HepG2 (cell line): ENCODE measurements at regions not wholly inside any gene's neighbourhood (a gene's known extent, or its start where the extent isn't known, plus 50 kb on each side); places are given as distances from the start of the nearest gene placed in this dataset.

Experiments
- ATAC-seq: fragments of 200-7000 bp; cut with Tn5 transposase; 3 replicates; pipeline ENCODE4 v1.9.1; 2020; ENCODE audit warnings: mild to moderate bottlenecking, moderate library complexity
- BruUV-seq: library from RNA; stranded (reverse); fragments of 400-500 nt; replicated peaks from 2 replicates; lab custom pipeline; 2021; lab: Mats Ljungman, UMichigan
- CTCF ChIA-PET: fragments of 300-600 bp; formaldehyde crosslinking; extraction: SDS; loops from one replicate; lab custom pipeline; 2021; ENCODE audit warnings: low total read pairs, inconsistent platforms, low intra/inter-chr PET ratio; lab: Yijun Ruan, JAX
- POLR2A ChIA-PET: fragments of 350-600 bp; sonication (Branson Sonifier 250); formaldehyde crosslinking; loops from one replicate; lab custom pipeline; 2020; ENCODE audit warnings: antibody characterized with exemption, inconsistent platforms; lab: Yijun Ruan, JAX
- DNase-seq: peaks from one replicate; pipeline ENCODE4 v3.0.0-alpha.2; 2015; ENCODE audit warnings: low spot score
- FAIRE-seq: peaks from 3 replicates; lab custom pipeline; 2011; peaks lifted over from hg19 to GRCh38; lab: Jason Lieb, UNC
- H2AFZ ChIP-seq: one replicate; pipeline ENCODE4 v1.6.1; 2011; ENCODE audit warnings: low read length, inconsistent platforms
- H3K27ac ChIP-seq: fragments of 300-600 bp; 3 replicates; pipeline ENCODE4 v1.8.0; 2011; ENCODE audit warnings: mixed run types, mild to moderate bottlenecking, mixed read lengths, low read length, inconsistent platforms; ENCODE audit not compliant: insufficient read depth; ENCODE audit errors: extremely low read length
- H3K27me3 ChIP-seq, 2 experiments: fragments of 200-600 bp in 1 of 2; 2 replicates in 1 of 2; 3 replicates in 1 of 2; pipeline versions ENCODE4 v1.6.0 to v1.8.0; 2011; ENCODE audit warnings: low read length in 2 of 2, mild to moderate bottlenecking in 2 of 2, moderate library complexity in 2 of 2, inconsistent platforms in 1 of 2; ENCODE audit not compliant: insufficient read depth in 2 of 2, control insufficient read depth in 1 of 2
- H3K36me3 ChIP-seq, 2 experiments: fragments of 200-600 bp in 1 of 2; replicated peaks in 1 of 2; 2 replicates in 1 of 2; 3 replicates in 1 of 2; pipeline versions ENCODE4 v1.5.1 to v1.8.0; 2011; ENCODE audit warnings: low read length in 2 of 2, inconsistent platforms in 1 of 2; ENCODE audit not compliant: insufficient read depth in 2 of 2, control insufficient read depth in 1 of 2
- H3K4me1 ChIP-seq: 2 replicates; pipeline ENCODE4 v1.5.1; 2012; ENCODE audit warnings: low read length, inconsistent platforms; ENCODE audit not compliant: insufficient read depth
- H3K4me2 ChIP-seq: 2 replicates; pipeline ENCODE4 v1.6.0; 2011; ENCODE audit warnings: low read depth, low read length, inconsistent platforms
- H3K4me3 ChIP-seq, 3 experiments: fragments of 200-600 bp in 1 of 3; sonication (generic), shearing (Covaris generic) in 1 of 3; replicated peaks in 1 of 3; 2 replicates each; pipeline ENCODE4 v1.5.1; 2011 to 2016; ENCODE audit warnings: low read length in 3 of 3, inconsistent platforms in 2 of 3, low read depth in 2 of 3, mild to moderate bottlenecking in 2 of 3, control low read depth in 1 of 3, mixed read lengths in 1 of 3; ENCODE audit not compliant: insufficient read depth in 1 of 3
- H3K79me2 ChIP-seq: one replicate; pipeline ENCODE4 v1.6.1; 2011; ENCODE audit warnings: low read length, inconsistent platforms; ENCODE audit not compliant: insufficient read depth
- H3K9ac ChIP-seq: 2 replicates; pipeline ENCODE4 v1.6.0; 2011; ENCODE audit warnings: mild to moderate bottlenecking, low read depth, low read length, inconsistent platforms; ENCODE audit not compliant: insufficient read depth
- H3K9me3 ChIP-seq: 2 replicates; pipeline ENCODE4 v1.5.1; 2012; ENCODE audit warnings: mild to moderate bottlenecking, low read length
- H4K20me1 ChIP-seq: 2 replicates; pipeline ENCODE4 v1.6.0; 2011; ENCODE audit warnings: inconsistent platforms, mild to moderate bottlenecking, low read length, moderate library complexity; ENCODE audit not compliant: insufficient read depth
- BORCS8-MEF2B ChIP-seq: sonication (generic); formaldehyde crosslinking; IDR thresholded peaks from 2 replicates; pipeline ENCODE4 v1.8.0; 2022; ENCODE audit warnings: mild to moderate bottlenecking, missing genetic modification reagents
- CEBPZ ChIP-seq: IDR thresholded peaks from 2 replicates; pipeline ENCODE4 v1.6.1; 2012; ENCODE audit warnings: low read length, improper control_type of control experiment
- DMAP1 ChIP-seq: IDR thresholded peaks from 2 replicates; pipeline ENCODE4 v1.6.1; 2016
- GLMP ChIP-seq: sonication (generic); formaldehyde crosslinking; IDR thresholded peaks from 2 replicates; pipeline ENCODE4 v1.9.0; 2021; ENCODE audit warnings: missing genetic modification reagents, mild to moderate bottlenecking, borderline replicate concordance
- JARID2 ChIP-seq: sonication (generic); formaldehyde crosslinking; IDR thresholded peaks from 2 replicates; pipeline ENCODE4 v1.8.1; 2023; ENCODE audit warnings: missing genetic modification reagents, inconsistent platforms; ENCODE audit not compliant: insufficient replicate concordance
- KMT2B ChIP-seq: IDR thresholded peaks from 2 replicates; pipeline ENCODE4 v1.6.1; 2016; ENCODE audit warnings: missing genetic modification reagents, missing compliant biosample characterization
- SP4 ChIP-seq: sonication (generic); formaldehyde crosslinking; IDR thresholded peaks from 2 replicates; pipeline ENCODE4 v1.8.1; 2023; ENCODE audit warnings: mild to moderate bottlenecking, missing genetic modification reagents
- ZBTB40 ChIP-seq, 2 experiments: fragments of 450-650 bp in 1 of 2; sonication (generic) in 1 of 2; formaldehyde crosslinking in 1 of 2; IDR thresholded peaks; 2 replicates each; pipeline versions ENCODE4 v1.6.1 to v1.8.0; 2016 to 2022; ENCODE audit warnings: antibody characterized with exemption in 1 of 2, mild to moderate bottlenecking in 1 of 2, missing genetic modification reagents in 1 of 2
- ZNF782 ChIP-seq: sonication (generic); formaldehyde crosslinking; IDR thresholded peaks from 2 replicates; pipeline ENCODE4 v1.4.0; 2020; ENCODE audit warnings: missing genetic modification reagents, mild to moderate bottlenecking, borderline replicate concordance
- WGBS: methylation state at CpG from one replicate; pipeline ENCODE4 v1.1.6; 2017; ENCODE audit warnings: low lambda C conversion rate; 5-methylcytosine and 5-hydroxymethylcytosine counted together
- in situ Hi-C: cut with HindIII; loops from 2 replicates; pipeline ENCODE4 v1.10.0; 2017; ENCODE audit warnings: low pct_unique_long_range_greater_than_20kb; ENCODE audit not compliant: extremely low pct_ligation_motif_present
- intact Hi-C: fragments of 100-400 bp; cut with micrococcal nuclease; formaldehyde crosslinking; loops from one replicate; pipeline ENCODE4 v1.10.0; 2022; ENCODE audit not compliant: unreplicated experiment

GRCh38 chr13:79874396-79875360 is 393.7 kb downstream of the NDFIP2 start:
- Histone ChIP-seq H3K4me2 (no peak overlapping the region), H2AFZ (no peak overlapping the region), H3K27me3 (no peaks in the 10 kb centered on the region), H3K36me3 (no peaks in the 10 kb centered on the region), H3K79me2 (no peaks in the 10 kb centered on the region), H4K20me1 (no peaks in the 10 kb centered on the region), H3K27ac (no peak overlapping the region), H3K4me1 (peaks cover under 1% of the 10 kb centered on the region; the same call in 1 of the 2 replicates), H3K4me3 (no peak overlapping the region), H3K9me3 (peaks cover 25% of the 10 kb centered on the region; the same call in 1 of the 2 replicates), H3K9ac (no peak overlapping the region)
- FAIRE-seq (no peak), DNase-seq (no peak), ATAC-seq (no peak)
- in situ Hi-C loops (no loop called here), intact Hi-C loops (no loop called here)
- ChIA-PET POLR2A (no interaction called here), CTCF (no interaction called here)
- 49% methylated on average over 5 of the region's 5 CpGs for WGBS
- no TSS peak for BruUV-seq
- TF ChIP-seq CEBPZ (no peak), ZBTB40 (IDR thresholded peaks at IDR 0.05) (no peak), ZBTB40 (CRISPR knock-in tag; IDR thresholded peaks at IDR 0.05) (no peak), KMT2B (CRISPR knock-in tag) (no peak), BORCS8-MEF2B (no peak), JARID2 (CRISPR knock-in tag) (no peak), ZNF782 (no peak), GLMP (no peak), DMAP1 (CRISPR knock-in tag) (no peak), SP4 (CRISPR knock-in tag) (no peak)
